ENCODE measurements at regions not wholly inside any gene's neighbourhood (a gene's known extent, or its start where the extent isn't known, plus 50 kb on each side); places are given as distances from the start of the nearest gene placed in this dataset.

DNA sequence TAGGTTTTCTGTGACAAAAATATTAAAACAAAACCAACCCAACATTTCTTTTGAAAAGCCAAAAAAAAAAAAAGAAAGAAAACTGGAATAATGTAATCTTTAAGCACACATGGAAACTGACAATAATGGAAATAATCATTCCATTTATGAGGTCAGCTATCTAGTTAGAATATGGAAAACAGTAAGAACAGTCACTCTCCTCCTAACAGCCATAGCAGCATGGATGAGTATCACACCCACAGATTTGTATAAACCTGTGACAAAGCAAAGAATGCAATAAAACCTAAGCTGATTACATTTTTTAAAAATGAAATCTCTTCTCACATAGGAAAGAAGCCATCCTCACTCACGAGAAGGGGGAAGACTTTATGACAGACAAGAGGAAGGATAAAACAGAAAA lies 437.8 kb downstream of the NYAP2 start:
- TF ChIP-seq, protein P1, sequence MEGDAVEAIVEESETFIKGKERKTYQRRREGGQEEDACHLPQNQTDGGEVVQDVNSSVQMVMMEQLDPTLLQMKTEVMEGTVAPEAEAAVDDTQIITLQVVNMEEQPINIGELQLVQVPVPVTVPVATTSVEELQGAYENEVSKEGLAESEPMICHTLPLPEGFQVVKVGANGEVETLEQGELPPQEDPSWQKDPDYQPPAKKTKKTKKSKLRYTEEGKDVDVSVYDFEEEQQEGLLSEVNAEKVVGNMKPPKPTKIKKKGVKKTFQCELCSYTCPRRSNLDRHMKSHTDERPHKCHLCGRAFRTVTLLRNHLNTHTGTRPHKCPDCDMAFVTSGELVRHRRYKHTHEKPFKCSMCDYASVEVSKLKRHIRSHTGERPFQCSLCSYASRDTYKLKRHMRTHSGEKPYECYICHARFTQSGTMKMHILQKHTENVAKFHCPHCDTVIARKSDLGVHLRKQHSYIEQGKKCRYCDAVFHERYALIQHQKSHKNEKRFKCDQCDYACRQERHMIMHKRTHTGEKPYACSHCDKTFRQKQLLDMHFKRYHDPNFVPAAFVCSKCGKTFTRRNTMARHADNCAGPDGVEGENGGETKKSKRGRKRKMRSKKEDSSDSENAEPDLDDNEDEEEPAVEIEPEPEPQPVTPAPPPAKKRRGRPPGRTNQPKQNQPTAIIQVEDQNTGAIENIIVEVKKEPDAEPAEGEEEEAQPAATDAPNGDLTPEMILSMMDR (IDR thresholded peaks at IDR 0.05; ENCODE audit: low read length) = no peak
- TF ChIP-seq EZH2 (IDR thresholded peaks at IDR 0.05; ENCODE audit: borderline replicate concordance, low read length) = no peak

Data from OCI-LY1 (cell line).